ENCODE measurements at regions not wholly inside any gene's neighbourhood (a gene's known extent, or its start where the extent isn't known, plus 50 kb on each side); places are given as distances from the start of the nearest gene placed in this dataset.
"Not testable (repeated sequence)": the region's sequence is repeated elsewhere in the genome, so short reads cannot be mapped to it uniquely, and the experiment has no call there.

DNA sequence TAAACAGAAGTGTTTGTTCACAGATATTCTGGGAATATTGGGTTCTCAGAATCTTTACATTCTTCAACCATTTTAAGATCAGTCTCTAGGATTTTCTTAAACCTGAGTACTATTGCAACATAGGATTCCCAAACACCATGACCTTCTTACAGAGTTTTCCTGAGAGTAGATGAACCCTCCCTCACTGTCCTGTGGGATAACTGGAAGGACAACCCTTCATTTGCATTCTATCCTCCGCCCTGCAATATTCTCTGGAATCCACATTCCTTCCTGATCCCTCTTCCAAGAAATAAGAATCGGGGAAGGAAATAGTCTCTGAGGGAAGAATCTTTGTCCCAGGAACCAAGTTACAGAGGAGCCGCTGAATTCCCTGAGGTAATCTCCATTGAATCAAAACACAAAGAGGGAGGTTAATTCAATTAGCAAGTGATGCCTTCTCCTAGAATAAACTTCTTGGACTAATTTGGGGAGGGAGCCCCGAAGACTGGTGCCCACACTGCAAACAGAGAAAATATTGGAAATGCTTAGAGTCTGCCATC, 99.8 kb upstream of the MBIP start:
- no peak for FAIRE-seq
- DNase-seq (ENCODE audit: extremely low spot score, insufficient read length, low read depth) = no peak

DNA sequence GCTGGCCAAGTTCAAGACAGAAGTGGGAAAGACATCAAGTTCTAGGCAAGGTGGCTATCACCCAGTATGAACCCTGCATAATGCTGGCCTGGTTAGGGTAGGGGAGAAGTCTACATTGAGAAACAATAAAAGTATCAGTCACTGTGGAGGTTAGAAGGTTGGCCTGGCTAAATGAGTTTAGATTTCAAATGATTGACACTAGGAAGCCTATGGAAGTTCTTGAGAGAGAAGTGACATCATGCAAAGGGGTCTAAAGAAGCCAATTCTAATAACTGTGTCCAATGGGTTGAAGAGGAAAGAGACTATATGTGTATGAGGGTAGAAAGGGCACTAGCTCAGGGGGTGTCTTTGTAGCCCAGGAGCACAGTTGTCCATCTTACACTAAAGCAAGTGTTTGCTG, 98.5 kb upstream of the MBIP start:
- FAIRE-seq (no peak), DNase-seq (ENCODE audit: extremely low spot score, insufficient read length, low read depth) (no peak)

DNA sequence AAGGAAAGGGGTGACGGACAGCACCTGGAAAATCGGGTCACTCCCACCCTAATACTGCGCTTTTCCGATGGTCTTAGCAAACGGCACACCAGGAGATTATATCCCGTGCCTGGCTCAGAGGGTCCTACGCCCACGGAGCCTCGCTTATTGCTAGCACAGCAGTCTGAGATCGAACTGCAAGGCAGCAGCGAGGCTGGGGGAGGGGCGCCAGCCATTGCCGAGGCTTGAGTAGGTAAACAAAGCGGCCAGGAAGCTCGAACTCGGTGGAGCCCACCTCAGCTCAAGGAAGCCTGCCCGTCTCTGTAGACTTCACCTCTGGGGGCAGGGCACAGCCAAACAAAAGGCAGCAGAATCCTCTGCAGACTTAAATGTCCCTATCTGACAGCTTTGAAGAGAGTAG, 91.5 kb upstream of the MBIP start:
- DNase-seq (ENCODE audit: extremely low spot score, insufficient read length, low read depth); FAIRE-seq: not testable (repeated sequence)

DNA sequence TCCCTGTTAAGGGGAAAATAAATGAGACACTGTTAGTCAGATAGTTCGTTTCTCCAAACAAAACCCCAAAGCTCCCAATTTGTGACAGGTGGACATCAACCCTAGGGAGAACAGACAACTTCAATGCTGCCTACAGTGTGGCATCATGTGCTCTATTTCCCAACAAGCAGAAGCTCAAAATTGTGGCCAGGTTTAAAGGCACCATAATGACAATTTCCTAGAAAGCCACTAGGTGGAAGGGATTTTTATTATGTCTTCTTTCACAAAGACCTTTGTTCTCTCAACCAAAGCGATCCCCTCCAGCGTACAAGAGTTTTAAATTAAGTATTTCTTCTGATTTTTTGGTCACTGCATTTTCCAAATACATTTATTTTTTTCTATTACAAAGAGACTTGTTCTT, 88.0 kb upstream of the MBIP start:
- no peak for DNase-seq (ENCODE audit: extremely low spot score, insufficient read length, low read depth)
- no peak for FAIRE-seq

DNA sequence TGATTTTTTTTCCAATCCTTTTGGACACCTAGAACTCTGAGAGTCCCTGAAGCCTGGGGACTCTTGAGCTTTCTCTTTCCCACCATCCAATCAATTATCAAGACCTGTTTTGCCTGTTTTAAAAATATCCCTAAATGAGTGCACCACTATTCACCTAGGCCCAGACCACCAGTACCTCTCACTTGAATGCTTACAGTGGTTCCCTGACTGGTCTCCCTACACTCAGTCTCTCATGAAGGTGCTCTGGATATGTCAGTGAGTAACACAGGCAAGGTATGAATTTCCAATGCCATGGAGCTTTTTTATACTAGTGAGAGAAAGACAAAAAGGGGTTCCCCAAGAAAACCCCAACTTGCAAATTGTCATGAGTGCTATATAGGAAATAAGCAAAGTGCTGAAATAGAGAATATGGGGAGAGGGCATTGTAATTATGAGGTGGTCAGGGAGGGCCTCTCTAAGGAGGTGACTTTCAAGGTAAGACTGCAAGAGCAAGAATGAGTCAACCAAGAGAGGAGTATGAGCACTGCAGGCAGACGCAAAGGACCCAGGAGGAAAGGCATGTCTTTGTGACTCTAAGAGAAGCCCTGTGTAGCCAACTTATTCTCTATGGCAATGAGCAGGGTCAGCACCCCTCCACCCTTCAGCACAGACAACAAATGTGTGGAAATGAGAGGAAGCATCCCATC, 85.3 kb upstream of the MBIP start:
- FAIRE-seq (no peak), DNase-seq (ENCODE audit: extremely low spot score, insufficient read length, low read depth) (no peak)

- FAIRE-seq = no peak
- DNase-seq (ENCODE audit: extremely low spot score, insufficient read length, low read depth) = no peak
Observed at GRCh38 chr14:36402867-36403266, 82.4 kb upstream of the MBIP start.

GRCh38 chr14:36398463-36399291, 78.2 kb upstream of the MBIP start:
- DNase-seq (ENCODE audit: extremely low spot score, insufficient read length, low read depth) (no peak), FAIRE-seq (no peak)

- no peak for DNase-seq (ENCODE audit: extremely low spot score, insufficient read length, low read depth)
- FAIRE-seq = no peak
Observed at GRCh38 chr14:36397357-36397756, 76.9 kb upstream of the MBIP start.

DNA sequence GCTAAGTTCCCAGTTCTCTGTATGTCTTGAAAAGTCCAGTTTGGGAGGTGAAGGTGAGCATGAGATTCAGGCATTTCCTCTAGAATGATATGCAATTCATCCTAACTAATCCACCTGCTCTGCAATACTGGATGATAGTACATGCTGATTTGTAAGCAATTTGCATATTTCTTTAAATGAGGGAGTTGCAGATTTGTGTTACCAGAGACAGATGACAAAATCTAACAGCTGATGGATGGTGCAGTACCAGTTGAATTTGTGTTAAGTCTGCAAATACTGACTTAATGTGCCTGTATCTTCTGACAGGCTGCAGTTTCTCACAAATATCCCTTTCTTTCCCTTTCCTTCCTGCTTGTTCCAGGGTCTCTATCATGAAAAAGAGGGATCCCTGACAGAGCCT, 76.4 kb upstream of the MBIP start:
- FAIRE-seq (no peak), DNase-seq (ENCODE audit: extremely low spot score, insufficient read length, low read depth) (no peak)

GRCh38 chr14:36394593-36394992, 74.2 kb upstream of the MBIP start:
- no peak for DNase-seq (ENCODE audit: extremely low spot score, insufficient read length, low read depth)

DNA sequence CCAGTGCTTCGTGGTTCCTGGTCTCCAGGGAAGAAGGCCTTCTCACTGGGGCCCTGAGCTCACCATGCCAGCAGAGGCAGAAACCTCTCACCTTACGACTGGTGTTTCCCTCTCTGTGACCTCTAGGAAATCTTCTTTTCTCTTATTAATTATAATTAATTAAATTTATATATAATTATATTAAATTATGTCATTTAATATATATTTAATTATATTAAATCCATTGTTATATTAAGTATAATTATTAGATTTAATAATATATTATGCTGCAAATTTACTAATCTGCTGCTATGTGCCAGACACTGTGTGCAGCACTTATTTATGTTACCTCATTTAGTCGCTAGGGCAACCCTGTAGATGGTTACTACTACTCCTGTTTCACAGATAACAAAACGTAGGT, 70.3 kb upstream of the MBIP start:
- FAIRE-seq (no peak), DNase-seq (ENCODE audit: extremely low spot score, insufficient read length, low read depth) (no peak)

More at GRCh38 chr14:36394593-36394992, 74.2 kb upstream of the MBIP start:
- no peak for FAIRE-seq

DNA sequence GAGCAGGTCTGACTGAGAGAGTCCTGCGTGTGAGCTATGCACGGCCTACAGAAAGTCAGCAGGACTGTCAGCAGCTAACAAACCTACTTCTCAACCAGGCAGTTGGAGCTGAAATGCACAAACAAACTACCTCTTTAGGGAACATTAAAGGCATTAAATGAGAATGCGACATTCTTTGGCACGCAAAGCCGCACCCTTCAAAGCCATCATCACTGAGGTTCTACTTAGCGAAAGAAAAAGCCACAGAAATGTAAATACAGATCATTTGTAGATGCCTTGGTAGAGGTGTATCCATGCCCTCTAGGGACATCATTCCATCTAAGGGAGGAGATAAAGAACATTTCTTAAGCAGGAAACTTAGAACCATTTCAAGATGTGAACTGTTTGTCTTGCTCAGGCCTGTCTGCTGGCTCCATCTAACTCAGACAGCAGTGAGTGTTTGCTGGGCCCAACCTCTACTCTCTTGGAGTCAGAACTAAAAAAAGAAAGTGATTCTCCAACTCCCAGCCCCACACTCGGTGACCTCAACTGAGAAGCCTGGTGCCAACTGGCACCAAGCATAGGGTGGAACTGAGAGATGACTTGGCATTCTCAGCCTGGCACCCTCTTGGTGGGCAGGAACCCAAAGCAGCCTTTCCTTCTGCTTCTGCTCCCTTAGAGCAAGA, 63.5 kb upstream of the MBIP start:
- FAIRE-seq = no peak
- DNase-seq (ENCODE audit: extremely low spot score, insufficient read length, low read depth) = no peak

GRCh38 chr14:36373982-36374673, 53.7 kb upstream of the MBIP start:
- peak; percentile 35 for DNase-seq (ENCODE audit: extremely low spot score, insufficient read length, low read depth)
- FAIRE-seq = peak; percentile 83

All from GM18507 (cell line).